Thyroid gland (tissue), 4 donors: ENCODE measurements at regions not wholly inside any gene's neighbourhood (a gene's known extent, or its start where the extent isn't known, plus 50 kb on each side); places are given as distances from the start of the nearest gene placed in this dataset.

Experiments
- DNase-seq, 2 donors: peaks; one replicate each; pipeline ENCODE4 v3.0.0-alpha.2; 2019
- H3K27ac ChIP-seq, 3 donors: fragments of 200-600 bp; sonication (generic); 1 replicate in 2 of 3; 2 replicates in 1 of 3; pipeline ENCODE4 v1.5.1; 2016 to 2019; ENCODE audit warnings: mild to moderate bottlenecking in 1 of 3, moderate library complexity in 1 of 3
- H3K27me3 ChIP-seq: fragments of 200-600 bp; sonication (generic); one replicate; pipeline ENCODE4 v1.5.1; 2019
- H3K36me3 ChIP-seq, 2 donors: fragments of 200-600 bp; sonication (generic); one replicate each; pipeline ENCODE4 v1.5.1; 2016 to 2019
- H3K4me1 ChIP-seq, 2 donors: fragments of 200-600 bp; sonication (generic); one replicate each; pipeline ENCODE4 v1.5.1; 2017 to 2019
- H3K4me3 ChIP-seq, 3 donors: fragments of 200-600 bp; sonication (generic); replicated peaks in 1 of 3; 1 replicate in 2 of 3; 2 replicates in 1 of 3; pipeline ENCODE4 v1.5.1; 2016; ENCODE audit warnings: mild to moderate bottlenecking in 1 of 3
- H3K9me3 ChIP-seq: fragments of 200-600 bp; sonication (generic); one replicate; pipeline ENCODE4 v1.5.1; 2017
- POLR2A ChIP-seq, 2 donors: fragments of 450-650 bp; IDR thresholded peaks; one replicate each; pipeline ENCODE4 v1.6.1; 2017; ENCODE audit warnings: antibody characterized with exemption in 2 of 2, mild to moderate bottlenecking in 2 of 2, moderate library complexity in 1 of 2
- WGBS, 2 donors: methylation state at CpG; one replicate each; pipeline ENCODE4 v1.1.5; 2017; 5-methylcytosine and 5-hydroxymethylcytosine counted together
- intact Hi-C: fragments of 100-400 bp; cut with DNase I; formaldehyde crosslinking; loops from one replicate; pipeline ENCODE4 v1.15.1; 2023
- TF ChIP-seq, protein P1 (sequence below), 6 experiments: fragments of 200-600 bp in 3 of 6; fragments of 450-650 bp in 3 of 6; sonication (generic) in 3 of 6; IDR thresholded peaks; one replicate each; pipeline ENCODE4 v1.5.1; 2016 to 2019; ENCODE audit warnings: antibody characterized with exemption in 6 of 6, mild to moderate bottlenecking in 2 of 6, inconsistent platforms in 1 of 6, moderate library complexity in 1 of 6

DNA sequence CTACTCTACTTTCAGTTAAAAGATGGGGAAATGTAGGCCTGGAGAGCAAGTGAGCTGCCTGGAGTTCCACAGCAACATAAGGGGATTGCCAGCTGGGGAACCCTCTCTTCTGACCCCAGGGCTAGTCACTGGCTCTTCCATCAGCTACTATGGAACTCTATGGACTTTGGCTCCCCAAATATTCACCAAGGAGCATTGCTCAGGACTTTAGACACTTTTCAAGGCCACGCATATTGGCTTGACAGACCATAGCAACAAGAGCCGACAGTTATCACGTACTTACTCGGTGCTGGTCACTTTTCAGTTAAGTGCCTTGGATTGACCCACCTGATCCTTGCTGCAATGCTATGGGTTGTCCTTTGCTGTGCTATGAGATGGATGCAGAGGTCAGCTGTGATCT is 360.7 kb upstream of the CHD6 start:
- no peak overlapping the region for H3K4me3 ChIP-seq
- H3K27me3 ChIP-seq, result no peaks in the 10 kb centered on the region
- no peaks in the 10 kb centered on the region for H3K36me3 ChIP-seq
- 92 to 98% methylated on average over 4 of the region's 4 CpGs for WGBS, 2 donors
- no peak overlapping the region for H3K27ac ChIP-seq
- no peak for DNase-seq
- TF ChIP-seq, protein P1, sequence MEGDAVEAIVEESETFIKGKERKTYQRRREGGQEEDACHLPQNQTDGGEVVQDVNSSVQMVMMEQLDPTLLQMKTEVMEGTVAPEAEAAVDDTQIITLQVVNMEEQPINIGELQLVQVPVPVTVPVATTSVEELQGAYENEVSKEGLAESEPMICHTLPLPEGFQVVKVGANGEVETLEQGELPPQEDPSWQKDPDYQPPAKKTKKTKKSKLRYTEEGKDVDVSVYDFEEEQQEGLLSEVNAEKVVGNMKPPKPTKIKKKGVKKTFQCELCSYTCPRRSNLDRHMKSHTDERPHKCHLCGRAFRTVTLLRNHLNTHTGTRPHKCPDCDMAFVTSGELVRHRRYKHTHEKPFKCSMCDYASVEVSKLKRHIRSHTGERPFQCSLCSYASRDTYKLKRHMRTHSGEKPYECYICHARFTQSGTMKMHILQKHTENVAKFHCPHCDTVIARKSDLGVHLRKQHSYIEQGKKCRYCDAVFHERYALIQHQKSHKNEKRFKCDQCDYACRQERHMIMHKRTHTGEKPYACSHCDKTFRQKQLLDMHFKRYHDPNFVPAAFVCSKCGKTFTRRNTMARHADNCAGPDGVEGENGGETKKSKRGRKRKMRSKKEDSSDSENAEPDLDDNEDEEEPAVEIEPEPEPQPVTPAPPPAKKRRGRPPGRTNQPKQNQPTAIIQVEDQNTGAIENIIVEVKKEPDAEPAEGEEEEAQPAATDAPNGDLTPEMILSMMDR (IDR thresholded peaks at IDR 0.05), result no peak
- TF ChIP-seq POLR2A (IDR thresholded peaks at IDR 0.05), result no peak
- no peaks in the 10 kb centered on the region for H3K4me1 ChIP-seq
- intact Hi-C loops, result no loop called here
- no peaks in the 10 kb centered on the region for H3K9me3 ChIP-seq

DNA sequence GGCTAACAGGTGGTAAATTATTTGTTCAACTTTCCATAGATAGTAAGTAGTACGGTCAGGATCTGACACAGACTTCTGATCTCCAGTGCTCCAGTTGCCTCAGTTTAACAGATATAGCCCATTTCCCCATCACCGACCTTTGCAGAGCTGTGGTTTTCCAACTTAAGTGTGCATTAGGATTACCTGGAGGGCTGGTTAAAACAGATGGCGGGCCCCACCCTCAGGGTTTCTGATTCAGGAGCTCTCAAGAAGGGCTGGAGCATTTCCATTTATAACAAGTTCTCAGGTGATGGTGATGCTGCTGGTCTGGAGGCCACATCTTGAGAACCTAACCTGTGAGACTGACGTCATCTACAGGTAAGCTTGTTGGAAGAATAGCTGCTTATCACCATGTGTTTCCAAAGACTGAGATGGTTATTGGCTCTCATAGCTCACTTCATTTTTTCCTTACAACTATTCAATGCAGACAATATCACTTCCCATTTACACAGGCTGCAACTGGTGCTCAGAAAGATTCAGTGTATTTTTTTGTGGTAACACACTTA is 360.1 kb upstream of the CHD6 start:
- intact Hi-C loops, result no loop called here
- no peaks in the 10 kb centered on the region for H3K36me3 ChIP-seq
- no peak overlapping the region for H3K4me3 ChIP-seq
- no peaks in the 10 kb centered on the region for H3K9me3 ChIP-seq
- no peaks in the 10 kb centered on the region for H3K27me3 ChIP-seq
- no peaks in the 10 kb centered on the region for H3K4me1 ChIP-seq
- no peak for DNase-seq
- H3K27ac ChIP-seq, result no peak overlapping the region
- WGBS, 2 donors, result 79 to 89% methylated on average over 4 of the region's 4 CpGs
- no peak for TF ChIP-seq POLR2A (IDR thresholded peaks at IDR 0.05)
- TF ChIP-seq, protein P1 (IDR thresholded peaks at IDR 0.05), result no peak

DNA sequence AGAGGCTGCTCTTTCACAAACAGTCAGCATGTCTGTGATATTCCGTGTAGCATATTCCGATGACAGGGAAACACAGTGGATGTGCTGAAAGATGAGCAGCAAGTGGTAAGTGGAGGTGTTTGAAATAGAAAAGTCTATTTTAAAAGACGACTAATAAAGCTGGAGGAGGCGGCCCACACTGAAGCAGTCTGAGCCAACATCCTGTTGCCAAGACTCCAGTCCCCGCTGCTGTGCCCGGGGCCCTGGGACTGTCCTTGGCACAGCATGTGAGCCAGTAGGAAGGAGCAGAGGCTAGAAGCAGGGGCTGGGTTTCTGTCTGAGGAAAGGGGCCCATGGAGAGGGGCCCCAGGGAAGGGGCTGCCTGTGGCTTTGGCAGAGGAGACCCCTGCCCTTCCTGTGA is 351.5 kb upstream of the CHD6 start:
- no peak for DNase-seq
- WGBS, 2 donors, result 41 to 57% methylated on average over 6 of the region's 6 CpGs

DNA sequence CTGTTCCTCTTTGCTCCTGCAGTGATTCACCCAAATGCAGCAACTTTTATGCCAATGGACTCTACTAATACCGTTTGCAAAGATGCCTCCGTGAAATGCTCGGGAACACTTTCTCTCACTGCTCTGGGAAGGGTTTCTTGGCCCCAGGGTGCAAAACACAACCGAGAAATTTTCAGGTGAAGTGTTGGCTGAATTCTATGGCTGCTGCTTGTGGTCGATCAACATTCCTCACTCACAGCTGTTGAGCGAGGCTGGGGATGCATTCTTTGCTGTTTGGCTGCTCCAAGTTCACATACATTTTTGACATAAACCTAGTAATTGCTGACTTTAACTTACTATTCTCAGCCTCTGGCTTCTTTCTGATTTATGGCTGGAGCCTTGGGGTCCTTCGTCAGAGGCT is 342.0 kb upstream of the CHD6 start:
- H3K27ac ChIP-seq, result no peak overlapping the region
- no peaks in the 10 kb centered on the region for H3K36me3 ChIP-seq
- TF ChIP-seq, protein P1 (IDR thresholded peaks at IDR 0.05), result no peak
- TF ChIP-seq POLR2A (IDR thresholded peaks at IDR 0.05), result no peak
- H3K9me3 ChIP-seq, result no peaks in the 10 kb centered on the region
- intact Hi-C loops, result no loop called here
- no peaks in the 10 kb centered on the region for H3K4me1 ChIP-seq
- DNase-seq, result no peak
- H3K27me3 ChIP-seq, result no peaks in the 10 kb centered on the region
- no peak overlapping the region for H3K4me3 ChIP-seq
- 77% methylated on average over 7 of the region's 7 CpGs for WGBS, 2 donors

More for the DNA sequence above, 351.5 kb upstream of the CHD6 start:
- intact Hi-C loops, result no loop called here
- TF ChIP-seq POLR2A (IDR thresholded peaks at IDR 0.05), result no peak
- TF ChIP-seq, protein P1 (IDR thresholded peaks at IDR 0.05), result no peak
- Histone ChIP-seq H3K9me3 (no peaks in the 10 kb centered on the region), H3K27me3 (no peaks in the 10 kb centered on the region), H3K4me3 (no peak overlapping the region), H3K4me1 (no peaks in the 10 kb centered on the region), H3K27ac (no peak overlapping the region), H3K36me3 (no peaks in the 10 kb centered on the region)

DNA sequence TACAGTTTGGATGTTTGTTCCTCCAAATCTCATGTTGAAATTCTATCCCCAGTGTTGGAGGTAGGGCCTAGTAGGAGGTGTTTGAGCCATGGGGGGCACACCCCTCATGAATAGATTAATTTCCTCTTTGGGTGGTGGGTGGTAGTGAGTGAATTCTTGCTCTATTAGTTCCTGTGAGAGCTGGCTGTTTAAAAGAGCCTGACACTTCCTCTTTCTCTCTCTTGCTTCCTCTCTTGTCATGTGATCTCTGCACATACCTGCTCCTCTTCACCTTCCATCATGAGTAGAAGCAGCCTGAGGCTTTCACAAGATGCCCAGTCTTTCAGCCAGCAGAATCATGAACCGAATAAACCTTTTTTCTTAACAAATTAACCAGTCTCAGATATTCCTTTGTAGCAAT is 340.2 kb upstream of the CHD6 start:
- intact Hi-C loops, result no loop called here
- TF ChIP-seq, protein P1 (IDR thresholded peaks at IDR 0.05), result no peak
- TF ChIP-seq POLR2A (IDR thresholded peaks at IDR 0.05), result no peak

More for the DNA sequence above, 340.2 kb upstream of the CHD6 start:
- 75 to 93% methylated on average over 1 of the region's 1 CpG for WGBS, 2 donors
- H3K36me3 ChIP-seq, result no peaks in the 10 kb centered on the region
- no peak for DNase-seq
- no peaks in the 10 kb centered on the region for H3K9me3 ChIP-seq
- H3K4me3 ChIP-seq, result no peak overlapping the region
- H3K27ac ChIP-seq, result no peak overlapping the region
- no peaks in the 10 kb centered on the region for H3K27me3 ChIP-seq
- H3K4me1 ChIP-seq, result no peaks in the 10 kb centered on the region
